GM12878 (cell line): ENCODE measurements at regions not wholly inside any gene's neighbourhood (a gene's known extent, or its start where the extent isn't known, plus 50 kb on each side); places are given as distances from the start of the nearest gene placed in this dataset.
A peak's percentile ranks its signal among the peaks of the same experiment; 100 is the strongest.

Experiments used
- ATAC-seq: fragments of 200-7000 bp; cut with Tn5 transposase; 3 replicates; pipeline ENCODE4 v1.9.1; 2020; ENCODE audit warnings: mild to moderate bottlenecking, moderate library complexity
- BruUV-seq: library from RNA; stranded (reverse); fragments of 400-500 nt; replicated peaks from 2 replicates; lab custom pipeline; 2021; lab: Mats Ljungman, UMichigan
- CTCF ChIA-PET: fragments of 300-600 bp; sonication (Branson Sonifier 250); formaldehyde crosslinking; extraction: SDS; loops from one replicate; lab custom pipeline; 2021; ENCODE audit warnings: inconsistent platforms; lab: Yijun Ruan, JAX
- POLR2A ChIA-PET: fragments of 350-600 bp; formaldehyde crosslinking; extraction: SDS; loops from one replicate; lab custom pipeline; 2021; ENCODE audit warnings: inconsistent platforms; lab: Charles Lee
- RAD21 ChIA-PET: fragments of 300-600 bp; sonication (Branson Sonifier 250); formaldehyde crosslinking; loops from one replicate; lab custom pipeline; 2023; ENCODE audit warnings: antibody characterized with exemption; ENCODE audit not compliant: unreplicated experiment; lab: Charles Lee
- SMC1A ChIA-PET: fragments of 300-600 bp; sonication (Branson Sonifier 250); formaldehyde crosslinking; loops from one replicate; lab custom pipeline; 2023; ENCODE audit not compliant: unreplicated experiment, uncharacterized antibody; lab: Charles Lee
- DNase-seq: peaks from one replicate; pipeline ENCODE4 v3.0.0-alpha.2; 2011; ENCODE audit warnings: low read depth, low spot score
- FAIRE-seq: peaks from 3 replicates; lab custom pipeline; 2011; peaks lifted over from hg19 to GRCh38; lab: Jason Lieb, UNC
- H2AFZ ChIP-seq: 2 replicates; pipeline ENCODE4 v1.6.0; 2011; ENCODE audit warnings: low read depth, low read length, control low read depth; ENCODE audit not compliant: control insufficient read depth
- H3K27ac ChIP-seq: 2 replicates; pipeline ENCODE4 v1.5.1; 2011; ENCODE audit warnings: control low read depth; ENCODE audit not compliant: control insufficient read depth, insufficient read depth
- H3K27me3 ChIP-seq, 2 experiments: replicated peaks in 1 of 2; 2 replicates each; pipeline versions ENCODE4 v1.6.0 to v1.6.1; 2011; ENCODE audit warnings: low read length in 1 of 2; ENCODE audit not compliant: control insufficient read depth in 2 of 2, insufficient read depth in 2 of 2
- H3K36me3 ChIP-seq, 2 experiments: 2 replicates each; pipeline ENCODE4 v1.5.1; 2011; ENCODE audit warnings: low read length in 1 of 2; ENCODE audit not compliant: control insufficient read depth in 2 of 2, insufficient read depth in 2 of 2
- H3K4me1 ChIP-seq: 2 replicates; pipeline ENCODE4 v1.6.1; 2011; ENCODE audit warnings: mild to moderate bottlenecking, low read length, moderate library complexity, mixed read lengths; ENCODE audit not compliant: control insufficient read depth, insufficient read depth
- H3K4me2 ChIP-seq: 2 replicates; pipeline ENCODE4 v1.6.0; 2011; ENCODE audit warnings: control low read depth; ENCODE audit not compliant: control insufficient read depth, insufficient read depth
- H3K4me3 ChIP-seq: fragments of 200-600 bp; sonication (generic); 2 replicates; pipeline ENCODE4 v1.5.1; 2016
- H3K79me2 ChIP-seq: 2 replicates; pipeline ENCODE4 v1.6.0; 2011; ENCODE audit warnings: low read length; ENCODE audit not compliant: control insufficient read depth, insufficient read depth
- H3K9ac ChIP-seq: 2 replicates; pipeline ENCODE4 v1.8.0; 2011; ENCODE audit warnings: low read length, control low read depth, mixed read lengths; ENCODE audit not compliant: control insufficient read depth, insufficient read depth
- H3K9me3 ChIP-seq: replicated peaks from 3 replicates; pipeline ENCODE4 v1.5.1; 2011; ENCODE audit warnings: mild to moderate bottlenecking, low read length; ENCODE audit not compliant: control insufficient read depth, insufficient read depth
- H4K20me1 ChIP-seq: 2 replicates; pipeline ENCODE4 v1.6.0; 2011; ENCODE audit not compliant: control insufficient read depth, insufficient read depth
- CBFB ChIP-seq: IDR thresholded peaks from 2 replicates; pipeline ENCODE4 v1.6.1; 2016; ENCODE audit warnings: antibody characterized with exemption, low read depth
- CREB1 ChIP-seq: IDR thresholded peaks from 2 replicates; pipeline ENCODE4 v1.6.1; 2012; ENCODE audit warnings: low read depth, mild to moderate bottlenecking, inconsistent platforms
- HDAC6 ChIP-seq: fragments of 200-600 bp; sonication (generic); IDR thresholded peaks from one replicate; pipeline ENCODE4 v1.8.0; 2017; ENCODE audit warnings: antibody characterized with exemption; ENCODE audit not compliant: unreplicated experiment
- LARP7 ChIP-seq: fragments of 450-650 bp; IDR thresholded peaks from 2 replicates; pipeline ENCODE4 v1.6.1; 2017; ENCODE audit warnings: mild to moderate bottlenecking
- MAX ChIP-seq: IDR thresholded peaks from 2 replicates; pipeline ENCODE4 v1.6.1; 2012; ENCODE audit warnings: low read depth, low read length, improper control_type of control experiment
- MYC ChIP-seq: IDR thresholded peaks from 2 replicates; pipeline ENCODE4 v1.6.1; 2011; ENCODE audit warnings: mild to moderate bottlenecking, low read length, moderate library complexity, inconsistent platforms; ENCODE audit not compliant: insufficient read depth, insufficient replicate concordance, insufficient read length, severe bottlenecking
- SUZ12 ChIP-seq: fragments of 200-600 bp; sonication (generic); IDR thresholded peaks from one replicate; pipeline ENCODE4 v1.6.1; 2018; ENCODE audit warnings: antibody characterized with exemption, mild to moderate bottlenecking; ENCODE audit not compliant: unreplicated experiment
- TARDBP ChIP-seq: IDR thresholded peaks from 2 replicates; pipeline ENCODE4 v1.6.1; 2016; ENCODE audit warnings: borderline replicate concordance
- YY1 ChIP-seq: IDR thresholded peaks from 2 replicates; pipeline ENCODE4 v1.6.1; 2011; ENCODE audit warnings: low read depth, mild to moderate bottlenecking, low read length
- ZNF207 ChIP-seq: fragments of 450-650 bp; IDR thresholded peaks from 2 replicates; pipeline ENCODE4 v1.6.1; 2014; ENCODE audit warnings: antibody characterized with exemption, mild to moderate bottlenecking, borderline replicate concordance
- ZNF592 ChIP-seq: fragments of 450-650 bp; IDR thresholded peaks from 2 replicates; pipeline ENCODE4 v1.6.1; 2017; ENCODE audit warnings: mild to moderate bottlenecking, moderate library complexity
- WGBS: methylation state at CpG from one replicate; pipeline ENCODE4 v1.1.6; 2016; ENCODE audit warnings: low lambda C conversion rate; ENCODE audit not compliant: insufficient replicate concordance, insufficient coverage; ENCODE audit errors: missing lambda C conversion rate; 5-methylcytosine and 5-hydroxymethylcytosine counted together
- in situ Hi-C: fragments of 300-500 bp; cut with MboI; formaldehyde crosslinking; loops from 9 replicates; pipeline ENCODE4 v1.14.3; 2018; ENCODE audit warnings: mixed read lengths
- intact Hi-C: fragments of 100-400 bp; cut with micrococcal nuclease; formaldehyde crosslinking; loops from one replicate; pipeline ENCODE4 v1.14.2; 2022; ENCODE audit not compliant: unreplicated experiment

GRCh38 chr2:176956791-176957190 is 255.8 kb upstream of the HNRNPA3 start:
- no peaks in the 10 kb centered on the region for H4K20me1 ChIP-seq
- no peak overlapping the region for H3K9ac ChIP-seq
- no TSS peak for BruUV-seq
- ChIA-PET CTCF (interaction anchor here (1.7 kb wide), 1 partner anchor 16 kb away, joined by 5 read pairs; no protein-coding TSS in a partner anchor), POLR2A (interaction anchor here (0.9 to 1.1 kb wide), 2 partner anchors 10 to 28 kb away, joined by 3 to 4 read pairs; no protein-coding TSS in a partner anchor), RAD21 (interaction anchor here (1.3 kb wide), 1 partner anchor 11 kb away, joined by 3 read pairs; no protein-coding TSS in a partner anchor), SMC1A (interaction anchor here (0.6 to 2.7 kb wide), 10 partner anchors 9 to 144 kb away, joined by 3 to 12 read pairs (median 4); no protein-coding TSS in a partner anchor)
- H3K27ac ChIP-seq = no peak overlapping the region
- TF ChIP-seq MAX = no peak
- no peak for TF ChIP-seq CBFB
- H3K9me3 ChIP-seq = no peaks in the 10 kb centered on the region
- DNase-seq = no peak
- no peaks in the 10 kb centered on the region for H3K36me3 ChIP-seq
- in situ Hi-C loops = no loop called here
- H3K4me1 ChIP-seq = no peaks in the 10 kb centered on the region
- no peak for FAIRE-seq
- no peak overlapping the region for H3K4me3 ChIP-seq
- intact Hi-C loops = loop anchor here (1.0 kb wide), 1 partner anchor 25 kb away; no protein-coding TSS in a partner anchor
- no peak for ATAC-seq
- H2AFZ ChIP-seq = no peak overlapping the region
- WGBS = 20% methylated on average over 2 of the region's 2 CpGs
- H3K4me2 ChIP-seq = no peak overlapping the region
- H3K79me2 ChIP-seq = no peaks in the 10 kb centered on the region
- H3K27me3 ChIP-seq = no peaks in the 10 kb centered on the region

- BruUV-seq = no TSS peak
- ChIA-PET SMC1A (interaction anchor here (1.0 to 1.6 kb wide), 8 partner anchors 8 to 305 kb away, joined by 3 to 5 read pairs (median 3); no protein-coding TSS in a partner anchor), RAD21 (interaction anchor here (1.2 kb wide), 2 partner anchors 13 to 190 kb away, joined by 3 to 4 read pairs; no protein-coding TSS in a partner anchor), POLR2A (interaction anchor here (0.6 to 0.9 kb wide), 2 partner anchors 9 to 66 kb away, joined by 3 to 5 read pairs; no protein-coding TSS in a partner anchor), CTCF (interaction anchor here (0.6 to 1.9 kb wide), 6 partner anchors 11 to 639 kb away, joined by 3 to 7 read pairs (median 4); no protein-coding TSS in a partner anchor)
- H3K9ac ChIP-seq = no peak overlapping the region
- H3K27ac ChIP-seq = no peak overlapping the region
- H3K4me2 ChIP-seq = no peak overlapping the region
- 22% methylated on average over 3 of the region's 3 CpGs for WGBS
- no peaks in the 10 kb centered on the region for H4K20me1 ChIP-seq
- no peaks in the 10 kb centered on the region for H3K4me1 ChIP-seq
- no peak for FAIRE-seq
- H3K79me2 ChIP-seq = no peaks in the 10 kb centered on the region
- no peak overlapping the region for H3K4me3 ChIP-seq
- in situ Hi-C loops = no loop called here
- H2AFZ ChIP-seq = no peak overlapping the region
- peak; percentile 33; the same call in 1 of the 3 replicates for ATAC-seq
- intact Hi-C loops = no loop called here
- no peaks in the 10 kb centered on the region for H3K27me3 ChIP-seq
- no peaks in the 10 kb centered on the region for H3K9me3 ChIP-seq
- no peak for DNase-seq
- H3K36me3 ChIP-seq = no peaks in the 10 kb centered on the region
- TF ChIP-seq TARDBP (no peak), ZNF207 (no peak), LARP7 (no peak), MYC (no peak), CREB1 (no peak), ZNF592 (no peak), YY1 (no peak), SUZ12 (no peak), HDAC6 (no peak)
Measured at GRCh38 chr2:176959614-176960013, 253.0 kb upstream of the HNRNPA3 start.
